Heart left ventricle (tissue), 16 donors: ENCODE measurements at regions not wholly inside any gene's neighbourhood (a gene's known extent, or its start where the extent isn't known, plus 50 kb on each side); places are given as distances from the start of the nearest gene placed in this dataset.

Source experiments
- ATAC-seq, 4 donors: fragments of 200-7000 bp; cut with Tn5 transposase; one replicate each; pipeline ENCODE4 v1.9.1; 2020 to 2022; ENCODE audit warnings: moderate library complexity in 4 of 4, mild to moderate bottlenecking in 3 of 4, moderate number of reproducible peaks in 1 of 4
- DNase-seq, 5 donors: peaks; one replicate each; pipeline ENCODE4 v3.0.0-alpha.2; 2020
- H3K27ac ChIP-seq, 12 donors: fragments of 200-600 bp; sonication (generic) in 4 of 12; one replicate each; pipeline versions ENCODE4 v1.5.0 to v1.8.0; 2016 to 2022; ENCODE audit warnings: mild to moderate bottlenecking in 2 of 12
- H3K27me3 ChIP-seq, 9 donors: fragments of 200-600 bp; sonication (generic) in 2 of 9; one replicate each; pipeline versions ENCODE4 v1.5.1 to v1.8.0; 2016 to 2022; ENCODE audit warnings: mild to moderate bottlenecking in 3 of 9
- H3K36me3 ChIP-seq, 9 donors: fragments of 200-600 bp; sonication (generic) in 2 of 9; one replicate each; pipeline versions ENCODE4 v1.5.0 to v1.8.0; 2018 to 2022; ENCODE audit warnings: mild to moderate bottlenecking in 2 of 9
- H3K4me1 ChIP-seq, 12 donors: fragments of 200-600 bp; sonication (generic) in 4 of 12; one replicate each; pipeline versions ENCODE4 v1.5.0 to v1.8.0; 2016 to 2022; ENCODE audit warnings: mild to moderate bottlenecking in 3 of 12
- H3K4me3 ChIP-seq, 12 donors: fragments of 200-600 bp; sonication (generic) in 4 of 12; one replicate each; pipeline versions ENCODE4 v1.5.0 to v1.8.0; 2017 to 2022; ENCODE audit warnings: mild to moderate bottlenecking in 9 of 12, moderate library complexity in 4 of 12
- H3K9me3 ChIP-seq, 12 donors: fragments of 200-600 bp; sonication (generic) in 4 of 12; one replicate each; pipeline versions ENCODE4 v1.5.0 to v1.8.0; 2016 to 2022; ENCODE audit warnings: mild to moderate bottlenecking in 1 of 12
- CTCF ChIP-seq, 12 donors: fragments of 200-600 bp; sonication (generic) in 4 of 12; IDR thresholded peaks; one replicate each; pipeline versions ENCODE4 v1.5.0 to v1.8.0; 2018 to 2022; ENCODE audit warnings: antibody characterized with exemption in 12 of 12, mild to moderate bottlenecking in 5 of 12
- POLR2A ChIP-seq, 2 donors: fragments of 450-650 bp; IDR thresholded peaks; one replicate each; pipeline ENCODE4 v1.6.1; 2017; ENCODE audit warnings: antibody characterized with exemption in 2 of 2, mild to moderate bottlenecking in 2 of 2, moderate library complexity in 2 of 2
- WGBS, 4 donors: extraction: QIAGEN DNeasy Blood & Tissue Kit in 2 of 4; methylation state at CpG; one replicate each; pipeline versions ENCODE4 v1.1.5 to v1.1.7; 2013 to 2018; 5-methylcytosine and 5-hydroxymethylcytosine counted together
- intact Hi-C, 10 donors: fragments of 100-400 bp; cut with DNase I; formaldehyde crosslinking; loops; one replicate each; pipeline versions ENCODE4 v1.11.1 to v1.14.2; 2022
- donor health status: ischemic (EF 13 %, LVEDD 7.1; RV severe dilation, severe dysfunction).
- donor health status: healthy with polysubstance abuse.
- donor health status: DM: no; HTN: yes; CAD: no.
- donor health status: DM: no; HTN: no; CAD: no.
- donor health status: ischemic (EF 25% LVEDD 6.9; RV normal size, moderate dysfunction).
- donor health status: ischemic (EF 25% LVEDD 5.7; RV mildly dilated, moderate dysfunction).
- donor health status: healthy.
- donor health status: DM: yes; HTN: yes; CAD: no.
- donor health status: ischemic (EF 35%, LVEDD 5.7; RV mildly dilated, moderate dysfunction).
- donor health status: nonischemic (EF 11% LVEDD 7.7; RV severe dilation, severe dysfunction).
- donor health status: DM: yes; HTN: yes; CAD: no.
- donor health status: PGD.
- donor health status: ischemic (EF 29% LVEDD 5.4; RV normal size, mild dysfunction).
- donor health status: nonischemic (EF 23%, LVEDD 6.1; RV moderate dilation, normal function).

GRCh38 chr2:128454980-128455720 lies 136.5 kb upstream of the HS6ST1 start:
- Histone ChIP-seq H3K27ac (no peak overlapping the region), H3K36me3 (no peaks in the 10 kb centered on the region), H3K27me3 (no peaks in the 10 kb centered on the region), H3K4me1 (peaks cover 0 to 8% (median 0%) of the 10 kb centered on the region in 12 donors), H3K4me3 (no peak overlapping the region), H3K9me3 (no peaks in the 10 kb centered on the region)
- TF ChIP-seq POLR2A (IDR thresholded peaks at IDR 0.05), result no peak
- no peak for TF ChIP-seq CTCF (IDR thresholded peaks at IDR 0.05)
- ATAC-seq (no peak), DNase-seq (peak in 1 of 5 donors; percentile 1)
- 92 to 96% (median 94%) methylated on average over 12 of the region's 12 CpGs for WGBS, 4 donors
- intact Hi-C loops, result no loop called here

GRCh38 chr2:128455721-128456050 lies 137.0 kb upstream of the HS6ST1 start:
- 92 to 100% (median 97%) methylated on average over 1 of the region's 1 CpG for WGBS, 4 donors
- Histone ChIP-seq H3K27ac (no peak overlapping the region), H3K4me3 (no peak overlapping the region), H3K36me3 (no peaks in the 10 kb centered on the region), H3K9me3 (peaks cover 0 to 4% (median 0%) of the 10 kb centered on the region in 12 donors), H3K4me1 (peaks cover 0 to 8% (median 0%) of the 10 kb centered on the region in 12 donors), H3K27me3 (no peaks in the 10 kb centered on the region)
- DNase-seq (no peak), ATAC-seq (no peak)
- TF ChIP-seq CTCF (IDR thresholded peaks at IDR 0.05), result no peak
- TF ChIP-seq POLR2A (IDR thresholded peaks at IDR 0.05), result no peak
- intact Hi-C loops, result no loop called here

- H3K9me3 ChIP-seq, result peaks cover 0 to 10% (median 0%) of the 10 kb centered on the region in 12 donors
- H3K27me3 ChIP-seq, result no peaks in the 10 kb centered on the region
- TF ChIP-seq POLR2A (IDR thresholded peaks at IDR 0.05) (no peak), CTCF (IDR thresholded peaks at IDR 0.05) (no peak)
- 86 to 92% (median 91%) methylated on average over 5 of the region's 5 CpGs for WGBS, 4 donors
- intact Hi-C loops, result no loop called here
- ATAC-seq (no peak), DNase-seq (peak in 1 of 5 donors; percentile 8)
- no peaks in the 10 kb centered on the region for H3K36me3 ChIP-seq
- H3K4me1 ChIP-seq, result peaks cover 0 to 8% (median 0%) of the 10 kb centered on the region in 12 donors
- H3K27ac ChIP-seq, result no peak overlapping the region
- H3K4me3 ChIP-seq, result no peak overlapping the region
Measured at GRCh38 chr2:128456281-128456680, 137.6 kb upstream of the HS6ST1 start.

GRCh38 chr2:128457006-128457604 lies 138.4 kb upstream of the HS6ST1 start:
- peak in 1 of 4 donors; percentile 39 for ATAC-seq
- TF ChIP-seq CTCF (IDR thresholded peaks at IDR 0.05) (no peak), POLR2A (IDR thresholded peaks at IDR 0.05) (no peak)
- intact Hi-C loops, result no loop called here
- H3K4me3 ChIP-seq, result no peak overlapping the region
- no peaks in the 10 kb centered on the region for H3K27me3 ChIP-seq
- no peaks in the 10 kb centered on the region for H3K36me3 ChIP-seq
- no peak overlapping the region for H3K27ac ChIP-seq
- WGBS, 4 donors, result 96 to 100% (median 96%) methylated on average over 4 of the region's 4 CpGs
- peaks cover 0 to 8% (median 0%) of the 10 kb centered on the region in 12 donors for H3K4me1 ChIP-seq
- H3K9me3 ChIP-seq, result peaks cover 0 to 18% (median 0%) of the 10 kb centered on the region in 12 donors
- peak in 1 of 5 donors; percentile 7 for DNase-seq
